ENCODE measurements at regions not wholly inside any gene's neighbourhood (a gene's known extent, or its start where the extent isn't known, plus 50 kb on each side); places are given as distances from the start of the nearest gene placed in this dataset.
"Not testable (repeated sequence)": the region's sequence is repeated elsewhere in the genome, so short reads cannot be mapped to it uniquely, and the experiment has no call there.

- DNase-seq (ENCODE audit: low spot score), result no peak
- TF ChIP-seq CTCF (IDR thresholded peaks at IDR 0.05; ENCODE audit: extremely low read depth, missing control alignments), result no peak
Observed at GRCh38 chr5:143980506-143980905, 168.5 kb downstream of the HMHB1 start.

- DNase-seq (ENCODE audit: low spot score), result not testable (repeated sequence)
Observed at GRCh38 chr5:143982957-143983356, 171.0 kb downstream of the HMHB1 start.

GRCh38 chr5:143985832-143986515 lies 174.0 kb downstream of the HMHB1 start:
- no peak for TF ChIP-seq CTCF (IDR thresholded peaks at IDR 0.05; ENCODE audit: extremely low read depth, missing control alignments)
- DNase-seq (ENCODE audit: low spot score), result no peak

- TF ChIP-seq CTCF (IDR thresholded peaks at IDR 0.05; ENCODE audit: extremely low read depth, missing control alignments), result no peak
- DNase-seq (ENCODE audit: low spot score), result no peak
Observed at GRCh38 chr5:143986516-143987212, 174.7 kb downstream of the HMHB1 start.

GRCh38 chr5:143987264-143987663 lies 175.3 kb downstream of the HMHB1 start:
- DNase-seq (ENCODE audit: low spot score), result no peak
- TF ChIP-seq CTCF (IDR thresholded peaks at IDR 0.05; ENCODE audit: extremely low read depth, missing control alignments), result no peak

GRCh38 chr5:143987751-143988560 lies 176.0 kb downstream of the HMHB1 start:
- DNase-seq (ENCODE audit: low spot score), result no peak
- TF ChIP-seq CTCF (IDR thresholded peaks at IDR 0.05; ENCODE audit: extremely low read depth, missing control alignments), result no peak

GRCh38 chr5:143992496-143992895 lies 178.0 kb downstream of the YIPF5 start:
- TF ChIP-seq CTCF (IDR thresholded peaks at IDR 0.05; ENCODE audit: extremely low read depth, missing control alignments), result no peak
- DNase-seq (ENCODE audit: low spot score), result no peak

All from GM20000 (cell line).